Fibroblast of mammary gland (primary cell): ENCODE measurements at regions not wholly inside any gene's neighbourhood (a gene's known extent, or its start where the extent isn't known, plus 50 kb on each side); places are given as distances from the start of the nearest gene placed in this dataset.

Experiments used
- DNase-seq: peaks from one replicate; pipeline ENCODE4 v3.0.0-alpha.2; 2010; ENCODE audit warnings: low read depth
- H3K4me3 ChIP-seq: 2 replicates; pipeline ENCODE4 v1.5.1; 2011; ENCODE audit warnings: low read depth, mild to moderate bottlenecking, low read length, moderate library complexity; ENCODE audit not compliant: control insufficient read depth
- TF ChIP-seq, protein P1 (sequence below): conservative IDR thresholded peaks from 2 replicates; pipeline ENCODE4 v1.5.1; 2011; ENCODE audit warnings: low read depth, low read length, inconsistent platforms; ENCODE audit not compliant: control insufficient read depth, insufficient read depth

- TF ChIP-seq, protein P1, sequence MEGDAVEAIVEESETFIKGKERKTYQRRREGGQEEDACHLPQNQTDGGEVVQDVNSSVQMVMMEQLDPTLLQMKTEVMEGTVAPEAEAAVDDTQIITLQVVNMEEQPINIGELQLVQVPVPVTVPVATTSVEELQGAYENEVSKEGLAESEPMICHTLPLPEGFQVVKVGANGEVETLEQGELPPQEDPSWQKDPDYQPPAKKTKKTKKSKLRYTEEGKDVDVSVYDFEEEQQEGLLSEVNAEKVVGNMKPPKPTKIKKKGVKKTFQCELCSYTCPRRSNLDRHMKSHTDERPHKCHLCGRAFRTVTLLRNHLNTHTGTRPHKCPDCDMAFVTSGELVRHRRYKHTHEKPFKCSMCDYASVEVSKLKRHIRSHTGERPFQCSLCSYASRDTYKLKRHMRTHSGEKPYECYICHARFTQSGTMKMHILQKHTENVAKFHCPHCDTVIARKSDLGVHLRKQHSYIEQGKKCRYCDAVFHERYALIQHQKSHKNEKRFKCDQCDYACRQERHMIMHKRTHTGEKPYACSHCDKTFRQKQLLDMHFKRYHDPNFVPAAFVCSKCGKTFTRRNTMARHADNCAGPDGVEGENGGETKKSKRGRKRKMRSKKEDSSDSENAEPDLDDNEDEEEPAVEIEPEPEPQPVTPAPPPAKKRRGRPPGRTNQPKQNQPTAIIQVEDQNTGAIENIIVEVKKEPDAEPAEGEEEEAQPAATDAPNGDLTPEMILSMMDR = no peak
- no peak overlapping the region for H3K4me3 ChIP-seq
- peak; percentile 10 for DNase-seq
These were observed 105.9 kb downstream of the SIPA1L2 start for GRCh38 chr1:232524056-232524455.

DNA sequence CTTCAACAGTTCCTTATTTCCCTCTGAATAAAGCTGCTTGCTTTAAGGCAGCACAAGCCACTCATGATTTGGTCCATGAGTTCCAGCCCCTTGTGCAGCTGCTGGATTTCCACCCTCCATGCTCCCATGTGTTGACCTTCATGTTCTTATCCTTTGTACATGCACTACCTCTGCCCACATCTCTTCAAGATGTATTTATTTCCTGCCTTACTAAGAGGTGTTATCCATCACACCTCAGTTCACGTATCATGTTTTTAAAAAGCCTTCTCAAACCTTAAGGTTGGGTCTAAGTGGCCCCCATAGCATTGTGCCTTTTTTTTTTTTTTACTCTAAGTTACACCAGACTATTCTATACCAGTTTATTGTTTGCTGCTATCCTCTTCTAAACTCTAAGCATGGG lies 107.7 kb downstream of the SIPA1L2 start:
- no peak overlapping the region for H3K4me3 ChIP-seq
- TF ChIP-seq, protein P1 = no peak
- no peak for DNase-seq

- TF ChIP-seq, protein P1 = no peak
- DNase-seq = no peak
- no peak overlapping the region for H3K4me3 ChIP-seq
These were observed 108.3 kb downstream of the SIPA1L2 start for GRCh38 chr1:232521660-232522059.

DNA sequence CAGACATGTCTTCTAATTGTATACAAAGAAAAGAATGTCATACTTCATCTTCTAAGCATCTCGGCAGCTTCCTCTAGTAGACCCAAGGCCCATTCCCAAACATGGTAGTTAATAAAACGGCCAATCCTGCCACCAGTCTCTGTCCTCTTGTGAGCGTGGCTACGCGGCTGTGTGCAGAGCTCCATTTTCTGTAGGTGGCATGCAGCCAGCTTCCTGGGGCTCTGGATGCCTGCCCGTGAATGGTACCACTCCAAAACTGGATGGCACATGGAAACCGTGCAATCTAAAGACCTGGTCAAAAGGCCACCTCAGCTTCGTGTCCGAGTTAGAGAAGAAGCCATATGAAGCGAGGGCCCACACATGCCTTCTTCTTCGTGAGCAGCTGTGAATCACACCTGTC lies 110.7 kb downstream of the SIPA1L2 start:
- DNase-seq = no peak
- TF ChIP-seq, protein P1 = no peak
- no peak overlapping the region for H3K4me3 ChIP-seq

DNA sequence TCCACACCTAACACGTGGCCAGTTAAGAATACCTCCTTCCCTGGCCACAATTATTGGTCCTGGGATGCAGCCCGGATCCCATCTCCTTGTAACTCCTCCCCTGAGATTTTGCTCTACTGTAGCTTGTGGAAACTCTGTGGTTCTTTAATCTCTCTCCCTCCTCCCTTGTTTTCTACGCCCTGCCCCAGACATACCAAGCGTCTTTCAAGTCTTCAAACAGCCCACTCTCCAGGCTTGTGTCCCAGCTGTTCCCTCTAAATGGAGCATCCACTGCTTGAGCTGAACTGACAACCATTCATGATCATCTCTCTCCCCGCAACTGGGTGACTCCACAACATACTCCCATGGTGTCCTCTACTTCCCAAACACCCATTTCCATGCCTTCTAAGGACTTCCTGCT lies 111.6 kb downstream of the SIPA1L2 start:
- no peak overlapping the region for H3K4me3 ChIP-seq
- TF ChIP-seq, protein P1 = no peak
- no peak for DNase-seq

- H3K4me3 ChIP-seq = no peak overlapping the region
- TF ChIP-seq, protein P1 = no peak
- no peak for DNase-seq
These were observed 112.7 kb downstream of the SIPA1L2 start for GRCh38 chr1:232517204-232517603.

DNA sequence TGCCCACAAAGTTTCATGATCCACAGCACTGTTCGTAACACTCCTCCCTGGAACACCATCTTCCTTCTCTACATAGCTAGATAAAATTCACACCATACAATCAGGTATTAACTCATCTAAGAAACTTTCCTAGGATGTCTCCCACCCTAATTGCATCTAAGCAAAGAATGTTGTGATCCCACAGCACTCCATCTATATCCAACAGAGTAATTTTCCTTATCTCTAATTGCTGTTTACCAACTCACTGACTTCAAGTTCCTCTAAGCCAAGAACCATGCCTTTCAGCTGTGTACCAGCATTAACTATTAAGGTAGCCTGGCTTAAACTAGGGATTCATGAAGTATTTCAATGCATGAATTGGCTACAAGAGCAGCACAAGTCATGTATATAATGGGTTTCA lies 114.2 kb downstream of the SIPA1L2 start:
- DNase-seq = no peak
- no peak overlapping the region for H3K4me3 ChIP-seq
- TF ChIP-seq, protein P1 = no peak
